C4-2B (cell line): ENCODE measurements at regions not wholly inside any gene's neighbourhood (a gene's known extent, or its start where the extent isn't known, plus 50 kb on each side); places are given as distances from the start of the nearest gene placed in this dataset.

Experiments
- CTCF ChIP-seq: fragments of 450-650 bp; conservative IDR thresholded peaks from 2 replicates; pipeline ENCODE4 v1.5.1; 2017; ENCODE audit warnings: mild to moderate bottlenecking
- ZFX ChIP-seq: fragments of 450-650 bp; IDR thresholded peaks from 2 replicates; pipeline ENCODE4 v1.6.1; 2017

- TF ChIP-seq CTCF (peak; percentile 73), ZFX (no peak)
Measured at GRCh38 chrX:143788265-143788664, 67.7 kb upstream of the SPANXN2 start.
